AG04449 (cell line): ENCODE measurements at regions not wholly inside any gene's neighbourhood (a gene's known extent, or its start where the extent isn't known, plus 50 kb on each side); places are given as distances from the start of the nearest gene placed in this dataset.

ENCODE experiments used
- CTCF ChIA-PET: fragments of 350-600 bp; formaldehyde crosslinking; extraction: SDS; loops from one replicate; lab custom pipeline; 2021; ENCODE audit warnings: antibody characterized with exemption; lab: Yijun Ruan, JAX
- POLR2A ChIA-PET: fragments of 400-600, 350-600 bp; formaldehyde crosslinking; extraction: SDS; loops from one replicate; lab custom pipeline; 2020; ENCODE audit warnings: antibody characterized with exemption, inconsistent platforms; lab: Yijun Ruan, JAX
- DNase-seq: peaks from one replicate; pipeline ENCODE4 v3.0.0-alpha.2; 2010; ENCODE audit warnings: low read depth, low spot score
- H3K4me3 ChIP-seq: 2 replicates; pipeline ENCODE4 v1.5.1; 2011; ENCODE audit warnings: low read depth, mild to moderate bottlenecking, control low read depth, low read length
- TF ChIP-seq, protein P1 (sequence below): IDR thresholded peaks from one replicate; pipeline ENCODE4 v1.5.1; 2011; ENCODE audit warnings: mild to moderate bottlenecking, moderate library complexity, low read length, control low read depth, inconsistent platforms; ENCODE audit not compliant: insufficient read depth; ENCODE audit errors: missing control alignments

GRCh38 chr6:165900970-165901369, 237.9 kb upstream of the PDE10A start:
- CTCF ChIA-PET = interaction anchor here (1.8 kb wide), 1 partner anchor 197 kb away, joined by 8 read pairs; no protein-coding TSS in a partner anchor
- TF ChIP-seq, protein P1, sequence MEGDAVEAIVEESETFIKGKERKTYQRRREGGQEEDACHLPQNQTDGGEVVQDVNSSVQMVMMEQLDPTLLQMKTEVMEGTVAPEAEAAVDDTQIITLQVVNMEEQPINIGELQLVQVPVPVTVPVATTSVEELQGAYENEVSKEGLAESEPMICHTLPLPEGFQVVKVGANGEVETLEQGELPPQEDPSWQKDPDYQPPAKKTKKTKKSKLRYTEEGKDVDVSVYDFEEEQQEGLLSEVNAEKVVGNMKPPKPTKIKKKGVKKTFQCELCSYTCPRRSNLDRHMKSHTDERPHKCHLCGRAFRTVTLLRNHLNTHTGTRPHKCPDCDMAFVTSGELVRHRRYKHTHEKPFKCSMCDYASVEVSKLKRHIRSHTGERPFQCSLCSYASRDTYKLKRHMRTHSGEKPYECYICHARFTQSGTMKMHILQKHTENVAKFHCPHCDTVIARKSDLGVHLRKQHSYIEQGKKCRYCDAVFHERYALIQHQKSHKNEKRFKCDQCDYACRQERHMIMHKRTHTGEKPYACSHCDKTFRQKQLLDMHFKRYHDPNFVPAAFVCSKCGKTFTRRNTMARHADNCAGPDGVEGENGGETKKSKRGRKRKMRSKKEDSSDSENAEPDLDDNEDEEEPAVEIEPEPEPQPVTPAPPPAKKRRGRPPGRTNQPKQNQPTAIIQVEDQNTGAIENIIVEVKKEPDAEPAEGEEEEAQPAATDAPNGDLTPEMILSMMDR = no peak
- POLR2A ChIA-PET = no interaction called here
- DNase-seq = no peak
- H3K4me3 ChIP-seq = no peak overlapping the region

DNA sequence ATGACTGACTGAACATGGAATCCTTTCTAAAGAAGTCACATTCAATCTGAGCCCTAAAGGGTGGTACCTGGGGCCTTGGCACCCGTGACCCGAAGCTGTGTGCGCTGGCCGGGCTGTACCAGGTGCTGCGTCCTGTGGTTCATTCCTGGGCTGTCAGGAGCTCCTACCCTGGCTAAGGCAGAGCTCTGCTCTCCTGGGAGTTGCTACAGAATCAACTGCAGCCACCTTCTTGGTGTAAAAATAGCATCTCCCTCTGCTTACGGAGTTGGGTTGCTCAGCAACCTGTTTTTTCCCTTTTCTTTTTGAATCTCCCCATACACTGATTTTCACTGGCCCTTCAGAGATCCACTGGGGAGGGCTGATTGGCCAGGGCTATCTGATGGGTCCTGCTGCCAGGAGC, 236.6 kb upstream of the PDE10A start:
- TF ChIP-seq, protein P1 = no peak
- DNase-seq = no peak
- ChIA-PET CTCF (no interaction called here), POLR2A (no interaction called here)
- H3K4me3 ChIP-seq = no peak overlapping the region

- no peak for DNase-seq
- POLR2A ChIA-PET = no interaction called here
- H3K4me3 ChIP-seq = no peak overlapping the region
- TF ChIP-seq, protein P1 = no peak
- CTCF ChIA-PET = interaction anchor here (1.1 to 11.4 kb wide), 2 partner anchors 9 to 205 kb away, joined by 3 to 415 read pairs; no protein-coding TSS in a partner anchor
These were observed 232.6 kb upstream of the PDE10A start for GRCh38 chr6:165895421-165896165.

DNA sequence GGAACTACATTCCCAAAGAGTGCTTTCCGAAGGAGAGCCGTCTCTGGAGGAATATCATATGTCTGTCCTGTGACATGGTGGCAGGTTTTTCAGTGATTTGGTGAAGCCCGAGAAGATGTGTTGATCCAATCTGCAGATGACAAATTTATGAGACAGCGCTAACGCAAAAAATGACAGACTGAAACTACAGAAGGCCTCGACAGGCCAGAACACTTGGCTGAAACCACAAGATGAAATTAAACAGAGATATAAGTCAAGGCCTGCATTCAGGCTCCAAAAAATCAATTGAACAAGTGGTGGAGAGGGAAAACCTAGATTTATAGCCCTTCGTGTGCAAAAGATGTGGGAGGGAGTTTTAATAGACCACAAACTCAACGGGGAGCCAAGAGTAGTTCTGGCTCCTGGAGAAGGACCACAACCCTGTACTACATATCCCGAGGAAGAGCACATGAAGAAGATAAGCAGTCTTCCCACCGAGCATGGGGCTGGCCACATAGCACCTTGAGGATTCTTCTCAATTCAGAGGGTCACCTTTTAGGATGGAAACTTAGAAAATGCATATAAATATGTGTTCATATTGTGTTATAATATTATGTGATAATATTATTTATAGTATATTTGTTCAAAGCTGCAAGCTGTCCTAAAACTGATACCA, 231.3 kb upstream of the PDE10A start:
- ChIA-PET POLR2A (no interaction called here), CTCF (interaction anchor here (0.9 to 11.4 kb wide), 2 partner anchors 195 to 206 kb away, joined by 3 to 415 read pairs; no protein-coding TSS in a partner anchor)
- no peak overlapping the region for H3K4me3 ChIP-seq
- DNase-seq = no peak
- TF ChIP-seq, protein P1 = no peak

DNA sequence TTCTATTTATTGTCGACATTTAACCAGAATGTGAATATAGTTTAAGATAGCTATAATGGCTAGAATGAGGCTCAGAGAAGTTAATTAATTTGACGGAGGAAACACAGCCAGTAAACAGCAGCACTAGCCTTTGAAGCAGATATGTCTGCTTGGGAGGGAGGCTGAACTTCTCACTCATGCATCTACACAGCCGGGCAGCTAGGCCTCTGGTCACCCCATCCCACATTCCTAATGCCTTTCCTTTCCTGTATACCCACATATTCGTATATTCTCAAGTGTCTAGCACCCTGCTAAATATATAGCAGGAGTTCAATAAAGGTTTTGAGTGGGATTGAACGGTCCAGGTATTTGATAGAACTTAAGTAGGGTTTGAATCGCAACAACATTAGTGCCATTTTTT, 230.4 kb upstream of the PDE10A start:
- CTCF ChIA-PET = interaction anchor here (0.9 to 11.4 kb wide), 3 partner anchors 9 to 207 kb away, joined by 3 to 415 read pairs (median 7); no protein-coding TSS in a partner anchor
- DNase-seq = no peak
- POLR2A ChIA-PET = no interaction called here
- no peak overlapping the region for H3K4me3 ChIP-seq
- TF ChIP-seq, protein P1 = no peak

- POLR2A ChIA-PET = no interaction called here
- no peak for DNase-seq
- CTCF ChIA-PET = interaction anchor here (1.0 to 11.4 kb wide), 12 partner anchors 9 to 245 kb away, joined by 3 to 415 read pairs (median 4); no protein-coding TSS in a partner anchor
- H3K4me3 ChIP-seq = no peak overlapping the region
- TF ChIP-seq, protein P1 = no peak
These were observed 228.3 kb upstream of the PDE10A start for GRCh38 chr6:165891320-165891719.
